GM12892 (cell line): ENCODE measurements at regions not wholly inside any gene's neighbourhood (a gene's known extent, or its start where the extent isn't known, plus 50 kb on each side); places are given as distances from the start of the nearest gene placed in this dataset.

ENCODE experiments used
- DNase-seq: peaks from one replicate; pipeline ENCODE4 v3.0.0; 2011; ENCODE audit not compliant: insufficient read length
- FAIRE-seq: peaks from 2 replicates; lab custom pipeline; 2011; peaks lifted over from hg19 to GRCh38; lab: Jason Lieb, UNC
- POLR2A ChIP-seq: IDR thresholded peaks from 2 replicates; pipeline ENCODE4 v1.6.1; 2011; ENCODE audit warnings: low read depth, low read length, control low read depth
- POLR2AphosphoS5 ChIP-seq: IDR thresholded peaks from 2 replicates; pipeline ENCODE4 v1.6.1; 2011; ENCODE audit warnings: low read depth, low read length, control low read depth
- TAF1 ChIP-seq: IDR thresholded peaks from 2 replicates; pipeline ENCODE4 v1.6.1; 2011; ENCODE audit warnings: low read depth, mild to moderate bottlenecking, control low read depth, low read length, borderline replicate concordance

- TF ChIP-seq TAF1 (no peak), POLR2AphosphoS5 (no peak), POLR2A (no peak)
- no peak for FAIRE-seq
- no peak for DNase-seq
Measured at GRCh38 chr14:97543816-97544215, 746.6 kb downstream of the VRK1 start.

- TF ChIP-seq TAF1 (no peak), POLR2A (no peak), POLR2AphosphoS5 (no peak)
- DNase-seq (no peak), FAIRE-seq (no peak)
Measured at GRCh38 chr14:97544571-97544970, 747.4 kb downstream of the VRK1 start.

- no peak for TF ChIP-seq POLR2AphosphoS5
- no peak for TF ChIP-seq TAF1
- no peak for TF ChIP-seq POLR2A
- DNase-seq, result no peak
- no peak for FAIRE-seq
Measured at GRCh38 chr14:97546491-97547230, 749.5 kb downstream of the VRK1 start.

GRCh38 chr14:97550463-97550862 lies 753.3 kb downstream of the VRK1 start:
- FAIRE-seq, result no peak
- TF ChIP-seq TAF1 (no peak), POLR2AphosphoS5 (no peak), POLR2A (no peak)
- DNase-seq, result no peak

GRCh38 chr14:97554597-97554996 lies 757.4 kb downstream of the VRK1 start:
- DNase-seq (no peak), FAIRE-seq (no peak)
- TF ChIP-seq TAF1 (no peak), POLR2AphosphoS5 (no peak), POLR2A (no peak)

GRCh38 chr14:97564334-97564733 lies 767.2 kb downstream of the VRK1 start:
- TF ChIP-seq TAF1 (no peak), POLR2A (no peak), POLR2AphosphoS5 (no peak)
- FAIRE-seq (no peak), DNase-seq (no peak)

GRCh38 chr14:97571201-97571600 lies 774.0 kb downstream of the VRK1 start:
- FAIRE-seq, result no peak
- TF ChIP-seq POLR2A, result no peak
- no peak for TF ChIP-seq TAF1
- no peak for TF ChIP-seq POLR2AphosphoS5
- no peak for DNase-seq

- no peak for TF ChIP-seq POLR2AphosphoS5
- TF ChIP-seq TAF1, result no peak
- no peak for TF ChIP-seq POLR2A
- no peak for DNase-seq
- no peak for FAIRE-seq
Measured at GRCh38 chr14:97571866-97572555, 774.8 kb downstream of the VRK1 start.

GRCh38 chr14:97572583-97573458 lies 775.6 kb downstream of the VRK1 start:
- FAIRE-seq, result no peak
- no peak for DNase-seq
- TF ChIP-seq TAF1 (no peak), POLR2A (no peak), POLR2AphosphoS5 (no peak)

GRCh38 chr14:97575677-97576076 lies 778.5 kb downstream of the VRK1 start:
- FAIRE-seq, result no peak
- no peak for DNase-seq
- TF ChIP-seq POLR2AphosphoS5, result no peak
- TF ChIP-seq POLR2A, result no peak
- no peak for TF ChIP-seq TAF1

- DNase-seq, result no peak
- no peak for FAIRE-seq
- TF ChIP-seq TAF1 (no peak), POLR2AphosphoS5 (no peak), POLR2A (no peak)
Measured at GRCh38 chr14:97578982-97579548, 781.9 kb downstream of the VRK1 start.

- no peak for FAIRE-seq
- DNase-seq, result no peak
- TF ChIP-seq POLR2A (no peak), POLR2AphosphoS5 (no peak), TAF1 (no peak)
Measured at GRCh38 chr14:97581016-97581415, 783.8 kb downstream of the VRK1 start.
